GM21717 (cell line): ENCODE measurements at regions not wholly inside any gene's neighbourhood (a gene's known extent, or its start where the extent isn't known, plus 50 kb on each side); places are given as distances from the start of the nearest gene placed in this dataset.
A peak's percentile ranks its signal among the peaks of the same experiment; 100 is the strongest.

ENCODE experiments used
- ATAC-seq: cut with Tn5 transposase; IDR thresholded peaks from one replicate; pipeline ENCODE4 v1.9.1; 2021; ENCODE audit warnings: mild to moderate bottlenecking, moderate library complexity; ENCODE audit not compliant: unreplicated experiment

GRCh38 chr11:26777372-26777808, 55.5 kb upstream of the SLC5A12 start:
- ATAC-seq, result no peak

GRCh38 chr11:26778000-26778757, 56.3 kb upstream of the SLC5A12 start:
- peak; percentile 79 for ATAC-seq

- ATAC-seq, result no peak
Observed at GRCh38 chr11:26779074-26779865, 57.4 kb upstream of the SLC5A12 start.

GRCh38 chr11:26780376-26781085, 58.7 kb upstream of the SLC5A12 start:
- ATAC-seq, result no peak

GRCh38 chr11:26782220-26782965, 60.5 kb upstream of the SLC5A12 start:
- ATAC-seq, result no peak

- no peak for ATAC-seq
Observed at GRCh38 chr11:26783997-26784396, 62.1 kb upstream of the SLC5A12 start.

- ATAC-seq, result no peak
Observed at GRCh38 chr11:26790738-26791137, 68.9 kb upstream of the SLC5A12 start.

- no peak for ATAC-seq
Observed at GRCh38 chr11:26792941-26793340, 71.1 kb upstream of the SLC5A12 start.

GRCh38 chr11:26793487-26793886, 71.6 kb upstream of the SLC5A12 start:
- no peak for ATAC-seq

GRCh38 chr11:26801601-26802000, 79.7 kb upstream of the SLC5A12 start:
- no peak for ATAC-seq

GRCh38 chr11:26805001-26805400, 83.1 kb upstream of the SLC5A12 start:
- no peak for ATAC-seq

- no peak for ATAC-seq
Observed at GRCh38 chr11:26806219-26806618, 84.4 kb upstream of the SLC5A12 start.

GRCh38 chr11:26820739-26821138, 98.9 kb upstream of the SLC5A12 start:
- no peak for ATAC-seq

GRCh38 chr11:26823963-26824362, 102.1 kb upstream of the SLC5A12 start:
- no peak for ATAC-seq

GRCh38 chr11:26827567-26828081, 105.8 kb upstream of the SLC5A12 start:
- no peak for ATAC-seq

- ATAC-seq, result no peak
Observed at GRCh38 chr11:26828288-26828687, 106.4 kb upstream of the SLC5A12 start.

GRCh38 chr11:26830218-26830617, 108.4 kb upstream of the SLC5A12 start:
- no peak for ATAC-seq

GRCh38 chr11:26830757-26831156, 108.9 kb upstream of the SLC5A12 start:
- no peak for ATAC-seq

GRCh38 chr11:26834601-26835000, 112.7 kb upstream of the SLC5A12 start:
- no peak for ATAC-seq

GRCh38 chr11:26835611-26836010, 113.8 kb upstream of the SLC5A12 start:
- ATAC-seq, result no peak

GRCh38 chr11:26837154-26837553, 115.3 kb upstream of the SLC5A12 start:
- ATAC-seq, result no peak
